ENCODE measurements at regions not wholly inside any gene's neighbourhood (a gene's known extent, or its start where the extent isn't known, plus 50 kb on each side); places are given as distances from the start of the nearest gene placed in this dataset.
A peak's percentile ranks its signal among the peaks of the same experiment; 100 is the strongest.

GRCh38 chr15:69663441-69663840 lies 210.8 kb downstream of the RPLP1 start:
- no peak overlapping the region for H3K4me3 ChIP-seq
- ATAC-seq: 0 out of 6 replicates have a peak, but pooled peaks of 1 of the 2 experiments have one; percentile 10
- POLR2A ChIA-PET: no interaction called here
- no peaks in the 10 kb centered on the region for H3K9me3 ChIP-seq
- no peak for DNase-seq (ENCODE audit: low read depth in 1 of 2, low spot score in 1 of 2)
- TF ChIP-seq ELK1 (IDR thresholded peaks at IDR 0.05; ENCODE audit: low read depth, low read length) (no peak), KDM5A (IDR thresholded peaks at IDR 0.05) (no peak), EHMT2 (IDR thresholded peaks at IDR 0.05; ENCODE audit: low read depth) (no peak), HOXB13 (CRISPR knock-in tag; IDR thresholded peaks at IDR 0.05; ENCODE audit: low read depth) (no peak), RCOR1 (IDR thresholded peaks at IDR 0.05; ENCODE audit: low read depth, low read length) (no peak), NFE2L2 (conservative IDR thresholded peaks at IDR 0.05; ENCODE audit: low read length) (no peak), FOSB (CRISPR knock-in tag; IDR thresholded peaks at IDR 0.05) (no peak), CBX2 (IDR thresholded peaks at IDR 0.05; ENCODE audit: borderline replicate concordance, low read depth) (no peak), HDAC2 (IDR thresholded peaks at IDR 0.05) (no peak), MAZ (IDR thresholded peaks at IDR 0.05; ENCODE audit: borderline replicate concordance, low read depth, low read length) (no peak), TFCP2L1 (CRISPR knock-in tag; IDR thresholded peaks at IDR 0.05) (no peak), RAD21 (conservative IDR thresholded peaks at IDR 0.05 in 1 of 2, IDR thresholded peaks at IDR 0.05 in 1 of 2) (no peak)
- H3K4me2 ChIP-seq: no peak overlapping the region
- CTCF ChIA-PET: interaction anchor here (1.3 kb wide), 2 partner anchors 9 to 20 kb away, joined by 5 to 6 read pairs; no protein-coding TSS in a partner anchor
- no peaks in the 10 kb centered on the region for H3K4me1 ChIP-seq
- H3K27ac ChIP-seq: no peak overlapping the region
- FAIRE-seq: no peak

- H3K4me2 ChIP-seq: no peak overlapping the region
- H3K4me1 ChIP-seq: no peaks in the 10 kb centered on the region
- no peak for ATAC-seq
- CTCF ChIA-PET: interaction anchor here (1.3 kb wide), 2 partner anchors 10 to 20 kb away, joined by 5 to 6 read pairs; no protein-coding TSS in a partner anchor
- peak in 1 of 2 experiments; percentile 1 for DNase-seq (ENCODE audit: low read depth in 1 of 2, low spot score in 1 of 2)
- no peaks in the 10 kb centered on the region for H3K9me3 ChIP-seq
- H3K4me3 ChIP-seq: no peak overlapping the region
- no peak for TF ChIP-seq BHLHE40 (IDR thresholded peaks at IDR 0.05; ENCODE audit: low read depth, low read length)
- TF ChIP-seq, protein P1, sequence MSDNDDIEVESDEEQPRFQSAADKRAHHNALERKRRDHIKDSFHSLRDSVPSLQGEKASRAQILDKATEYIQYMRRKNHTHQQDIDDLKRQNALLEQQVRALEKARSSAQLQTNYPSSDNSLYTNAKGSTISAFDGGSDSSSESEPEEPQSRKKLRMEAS (IDR thresholded peaks at IDR 0.05): no peak
- TF ChIP-seq, protein P2, sequence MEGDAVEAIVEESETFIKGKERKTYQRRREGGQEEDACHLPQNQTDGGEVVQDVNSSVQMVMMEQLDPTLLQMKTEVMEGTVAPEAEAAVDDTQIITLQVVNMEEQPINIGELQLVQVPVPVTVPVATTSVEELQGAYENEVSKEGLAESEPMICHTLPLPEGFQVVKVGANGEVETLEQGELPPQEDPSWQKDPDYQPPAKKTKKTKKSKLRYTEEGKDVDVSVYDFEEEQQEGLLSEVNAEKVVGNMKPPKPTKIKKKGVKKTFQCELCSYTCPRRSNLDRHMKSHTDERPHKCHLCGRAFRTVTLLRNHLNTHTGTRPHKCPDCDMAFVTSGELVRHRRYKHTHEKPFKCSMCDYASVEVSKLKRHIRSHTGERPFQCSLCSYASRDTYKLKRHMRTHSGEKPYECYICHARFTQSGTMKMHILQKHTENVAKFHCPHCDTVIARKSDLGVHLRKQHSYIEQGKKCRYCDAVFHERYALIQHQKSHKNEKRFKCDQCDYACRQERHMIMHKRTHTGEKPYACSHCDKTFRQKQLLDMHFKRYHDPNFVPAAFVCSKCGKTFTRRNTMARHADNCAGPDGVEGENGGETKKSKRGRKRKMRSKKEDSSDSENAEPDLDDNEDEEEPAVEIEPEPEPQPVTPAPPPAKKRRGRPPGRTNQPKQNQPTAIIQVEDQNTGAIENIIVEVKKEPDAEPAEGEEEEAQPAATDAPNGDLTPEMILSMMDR (IDR thresholded peaks at IDR 0.05): no peak
- TF ChIP-seq ZC3H11A (IDR thresholded peaks at IDR 0.05): no peak
- TF ChIP-seq PHF8 (IDR thresholded peaks at IDR 0.05; ENCODE audit: borderline replicate concordance, low read depth): no peak
- no peak for TF ChIP-seq SREBF2 (IDR thresholded peaks at IDR 0.05)
- TF ChIP-seq MYC (IDR thresholded peaks at IDR 0.05; ENCODE audit: borderline replicate concordance, low read length): no peak
- TF ChIP-seq ESRRA (IDR thresholded peaks at IDR 0.05; ENCODE audit: borderline replicate concordance, low read length): no peak
- TF ChIP-seq POLR2AphosphoS2 (conservative IDR thresholded peaks at IDR 0.05; ENCODE audit: low read length): no peak
- TF ChIP-seq REST (IDR thresholded peaks at IDR 0.05): no peak
- no peak for TF ChIP-seq RARB (CRISPR knock-in tag; IDR thresholded peaks at IDR 0.05)
- no peak for TF ChIP-seq HOXB5 (CRISPR knock-in tag; IDR thresholded peaks at IDR 0.05)
- no peak for TF ChIP-seq ATOH8 (CRISPR knock-in tag; IDR thresholded peaks at IDR 0.05; ENCODE audit: low read depth)
- TF ChIP-seq HOXA7 (CRISPR knock-in tag; IDR thresholded peaks at IDR 0.05): no peak
- TF ChIP-seq, protein P3, sequence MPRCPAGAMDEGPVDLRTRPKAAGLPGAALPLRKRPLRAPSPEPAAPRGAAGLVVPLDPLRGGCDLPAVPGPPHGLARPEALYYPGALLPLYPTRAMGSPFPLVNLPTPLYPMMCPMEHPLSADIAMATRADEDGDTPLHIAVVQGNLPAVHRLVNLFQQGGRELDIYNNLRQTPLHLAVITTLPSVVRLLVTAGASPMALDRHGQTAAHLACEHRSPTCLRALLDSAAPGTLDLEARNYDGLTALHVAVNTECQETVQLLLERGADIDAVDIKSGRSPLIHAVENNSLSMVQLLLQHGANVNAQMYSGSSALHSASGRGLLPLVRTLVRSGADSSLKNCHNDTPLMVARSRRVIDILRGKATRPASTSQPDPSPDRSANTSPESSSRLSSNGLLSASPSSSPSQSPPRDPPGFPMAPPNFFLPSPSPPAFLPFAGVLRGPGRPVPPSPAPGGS (IDR thresholded peaks at IDR 0.05): no peak
- TF ChIP-seq, protein P4, sequence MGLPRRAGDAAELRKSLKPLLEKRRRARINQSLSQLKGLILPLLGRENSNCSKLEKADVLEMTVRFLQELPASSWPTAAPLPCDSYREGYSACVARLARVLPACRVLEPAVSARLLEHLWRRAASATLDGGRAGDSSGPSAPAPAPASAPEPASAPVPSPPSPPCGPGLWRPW (IDR thresholded peaks at IDR 0.05): no peak
- no peak for TF ChIP-seq FOSB (CRISPR knock-in tag; IDR thresholded peaks at IDR 0.05)
- 48% methylated on average over 3 of the region's 3 CpGs for WGBS (ENCODE audit: missing lambda C conversion rate)
- POLR2A ChIA-PET: no interaction called here
- no peak overlapping the region for H3K27ac ChIP-seq
- FAIRE-seq: no peak
These were observed 211.4 kb downstream of the RPLP1 start for GRCh38 chr15:69663982-69664381.
